Middle frontal gyrus (tissue), 1 donor: ENCODE measurements at regions not wholly inside any gene's neighbourhood (a gene's known extent, or its start where the extent isn't known, plus 50 kb on each side); places are given as distances from the start of the nearest gene placed in this dataset.
"Not testable (repeated sequence)": the region's sequence is repeated elsewhere in the genome, so short reads cannot be mapped to it uniquely, and the experiment has no call there.

ENCODE experiments used
- DNase-seq: peaks from one replicate; pipeline ENCODE4 v3.0.0-alpha.2; 2015; ENCODE audit warnings: low spot score; ENCODE audit errors: extremely low spot score

- no peak for DNase-seq
Measured at GRCh38 chr11:129503646-129504045, 128.0 kb downstream of the BARX2 start.

GRCh38 chr11:129505266-129505665, 129.6 kb downstream of the BARX2 start:
- DNase-seq: no peak

- no peak for DNase-seq
Measured at GRCh38 chr11:129508163-129508562, 132.5 kb downstream of the BARX2 start.

GRCh38 chr11:129528296-129528695, 152.6 kb downstream of the BARX2 start:
- no peak for DNase-seq

- no peak for DNase-seq
Measured at GRCh38 chr11:129530154-129530895, 154.7 kb downstream of the BARX2 start.

- DNase-seq: no peak
Measured at GRCh38 chr11:129533395-129533794, 157.7 kb downstream of the BARX2 start.

- DNase-seq: no peak
Measured at GRCh38 chr11:129536338-129536737, 160.7 kb downstream of the BARX2 start.

- no peak for DNase-seq
Measured at GRCh38 chr11:129538323-129538722, 162.7 kb downstream of the BARX2 start.

GRCh38 chr11:129543515-129544290, 168.1 kb downstream of the BARX2 start:
- DNase-seq: no peak

GRCh38 chr11:129544691-129545090, 169.0 kb downstream of the BARX2 start:
- DNase-seq: no peak

- DNase-seq: no peak
Measured at GRCh38 chr11:129546266-129546665, 170.6 kb downstream of the BARX2 start.

GRCh38 chr11:129557421-129557820, 181.8 kb downstream of the BARX2 start:
- no peak for DNase-seq

GRCh38 chr11:129569007-129569406, 193.4 kb downstream of the BARX2 start:
- no peak for DNase-seq

GRCh38 chr11:129572667-129573066, 197.0 kb downstream of the BARX2 start:
- not testable (repeated sequence) for DNase-seq

GRCh38 chr11:129573161-129573560, 197.5 kb downstream of the BARX2 start:
- no peak for DNase-seq

- no peak for DNase-seq
Measured at GRCh38 chr11:129574431-129574830, 198.8 kb downstream of the BARX2 start.

GRCh38 chr11:129576652-129577051, 201.0 kb downstream of the BARX2 start:
- no peak for DNase-seq

- DNase-seq: no peak
Measured at GRCh38 chr11:129578006-129578405, 202.4 kb downstream of the BARX2 start.

GRCh38 chr11:129580278-129580677, 204.6 kb downstream of the BARX2 start:
- DNase-seq: no peak

- DNase-seq: no peak
Measured at GRCh38 chr11:129584316-129584715, 208.7 kb downstream of the BARX2 start.

- no peak for DNase-seq
Measured at GRCh38 chr11:129589190-129589860, 213.7 kb downstream of the BARX2 start.
